GF-D8 (cell line): ENCODE measurements at regions not wholly inside any gene's neighbourhood (a gene's known extent, or its start where the extent isn't known, plus 50 kb on each side); places are given as distances from the start of the nearest gene placed in this dataset.
"Not testable (repeated sequence)": the region's sequence is repeated elsewhere in the genome, so short reads cannot be mapped to it uniquely, and the experiment has no call there.

Experiments used
- DNase-seq: peaks from one replicate; lab custom pipeline; 2025; lab: John Stamatoyannopoulos, UW

GRCh38 chr7:156383526-156383925 is 257.0 kb upstream of the RNF32 start:
- DNase-seq, result no peak

- DNase-seq, result no peak
Measured at GRCh38 chr7:156380261-156380660, 260.3 kb upstream of the RNF32 start.

GRCh38 chr7:156379324-156380070 is 261.1 kb upstream of the RNF32 start:
- no peak for DNase-seq

GRCh38 chr7:156378806-156379205 is 261.8 kb upstream of the RNF32 start:
- DNase-seq, result no peak

- DNase-seq, result no peak
Measured at GRCh38 chr7:156376317-156376716, 264.3 kb upstream of the RNF32 start.

GRCh38 chr7:156374335-156374734 is 266.2 kb upstream of the RNF32 start:
- no peak for DNase-seq

GRCh38 chr7:156369929-156370328 is 270.6 kb upstream of the RNF32 start:
- DNase-seq, result not testable (repeated sequence)

GRCh38 chr7:156368053-156368843 is 272.3 kb upstream of the RNF32 start:
- no peak for DNase-seq

GRCh38 chr7:156363751-156364150 is 276.8 kb upstream of the RNF32 start:
- no peak for DNase-seq

- no peak for DNase-seq
Measured at GRCh38 chr7:156360835-156361234, 279.7 kb upstream of the RNF32 start.

- no peak for DNase-seq
Measured at GRCh38 chr7:156356551-156356950, 284.0 kb upstream of the RNF32 start.

GRCh38 chr7:156353352-156353751 is 287.2 kb upstream of the RNF32 start:
- DNase-seq, result no peak

GRCh38 chr7:156347703-156348248 is 292.8 kb upstream of the RNF32 start:
- not testable (repeated sequence) for DNase-seq

- DNase-seq, result no peak
Measured at GRCh38 chr7:156347132-156347531, 293.4 kb upstream of the RNF32 start.

- no peak for DNase-seq
Measured at GRCh38 chr7:156344595-156344994, 296.0 kb upstream of the RNF32 start.

- no peak for DNase-seq
Measured at GRCh38 chr7:156334636-156335035, 305.9 kb upstream of the RNF32 start.

- no peak for DNase-seq
Measured at GRCh38 chr7:156327916-156328315, 312.7 kb upstream of the RNF32 start.

- no peak for DNase-seq
Measured at GRCh38 chr7:156327474-156327873, 313.1 kb upstream of the RNF32 start.

- no peak for DNase-seq
Measured at GRCh38 chr7:156324201-156324600, 316.4 kb upstream of the RNF32 start.

- DNase-seq, result not testable (repeated sequence)
Measured at GRCh38 chr7:156321430-156321829, 319.1 kb upstream of the RNF32 start.

GRCh38 chr7:156318926-156319325 is 321.6 kb upstream of the RNF32 start:
- no peak for DNase-seq

- DNase-seq, result no peak
Measured at GRCh38 chr7:156318426-156318825, 322.1 kb upstream of the RNF32 start.

GRCh38 chr7:156309016-156309620 is 331.5 kb upstream of the RNF32 start:
- no peak for DNase-seq
